SK-N-SH (cell line): ENCODE measurements at regions not wholly inside any gene's neighbourhood (a gene's known extent, or its start where the extent isn't known, plus 50 kb on each side); places are given as distances from the start of the nearest gene placed in this dataset.

Experiments used
- CTCF ChIA-PET: fragments of 300-600, 350-600 bp; formaldehyde crosslinking; extraction: SDS; loops from one replicate; lab custom pipeline; 2021; lab: Yijun Ruan, JAX
- POLR2A ChIA-PET: fragments of 350-600 bp; sonication (Branson Sonifier 250); formaldehyde crosslinking; extraction: SDS; loops from one replicate; lab custom pipeline; 2020; ENCODE audit warnings: antibody characterized with exemption, inconsistent platforms; lab: Yijun Ruan, JAX
- DNase-seq: peaks from one replicate; pipeline ENCODE4 v3.0.0; 2012
- H2AFZ ChIP-seq: fragments of 200-600 bp; sonication (generic); 2 replicates; pipeline ENCODE4 v1.8.1; 2016; ENCODE audit warnings: antibody characterized with exemption, mild to moderate bottlenecking, low read depth
- H3F3A ChIP-seq: fragments of 200-600 bp; sonication (generic); replicated peaks from 2 replicates; pipeline ENCODE3; 2016; ENCODE audit warnings: antibody characterized with exemption, mild to moderate bottlenecking; ENCODE audit not compliant: insufficient read depth
- H3K27ac ChIP-seq, 2 experiments: fragments of 200-500 bp in 1 of 2; fragments of 200-600 bp in 1 of 2; sonication (Bioruptor generic) in 1 of 2; sonication (generic), shearing (Covaris generic) in 1 of 2; 2 replicates each; pipeline versions ENCODE4 v1.5.1 to v1.6.1; 2014 to 2016; ENCODE audit warnings: low read depth in 2 of 2, inconsistent platforms in 1 of 2, low read length in 1 of 2, mild to moderate bottlenecking in 1 of 2, mixed read lengths in 1 of 2
- H3K27me3 ChIP-seq: fragments of 200-600 bp; sonication (generic), shearing (Covaris generic); 2 replicates; pipeline ENCODE4 v1.6.1; 2016; ENCODE audit warnings: mixed run types; ENCODE audit not compliant: insufficient read depth
- H3K36me3 ChIP-seq, 2 experiments: fragments of 200-500 bp in 1 of 2; fragments of 200-600 bp in 1 of 2; sonication (Bioruptor generic) in 1 of 2; sonication (generic) in 1 of 2; replicated peaks in 1 of 2; 2 replicates each; pipeline versions ENCODE3 to v1.5.1; 2014 to 2016; ENCODE audit warnings: low read length in 1 of 2, mild to moderate bottlenecking in 1 of 2; ENCODE audit not compliant: insufficient read depth in 2 of 2, control insufficient read depth in 1 of 2
- H3K4me1 ChIP-seq, 2 experiments: fragments of 200-500 bp in 1 of 2; fragments of 200-600 bp in 1 of 2; sonication (Bioruptor generic) in 1 of 2; sonication (generic), shearing (Covaris generic) in 1 of 2; 2 replicates each; pipeline versions ENCODE4 v1.5.1 to v1.6.1; 2014 to 2016; ENCODE audit warnings: low read depth in 1 of 2, low read length in 1 of 2, mixed run types in 1 of 2; ENCODE audit not compliant: insufficient read depth in 2 of 2, control insufficient read depth in 1 of 2
- H3K4me2 ChIP-seq: fragments of 200-600 bp; sonication (generic), shearing (Covaris generic); 2 replicates; pipeline ENCODE4 v1.6.1; 2017; ENCODE audit warnings: mixed run types
- H3K4me3 ChIP-seq, 2 experiments: fragments of 200-500 bp in 1 of 2; fragments of 200-600 bp in 1 of 2; sonication (Bioruptor generic) in 1 of 2; sonication (generic), shearing (Covaris generic) in 1 of 2; 2 replicates each; pipeline versions ENCODE4 v1.5.1 to v1.8.1; 2014 to 2016; ENCODE audit warnings: low read depth in 2 of 2, inconsistent platforms in 1 of 2, low read length in 1 of 2, mild to moderate bottlenecking in 1 of 2, mixed read lengths in 1 of 2, moderate library complexity in 1 of 2
- H3K79me2 ChIP-seq: fragments of 200-600 bp; sonication (generic); 2 replicates; pipeline ENCODE4 v1.8.1; 2017; ENCODE audit warnings: mild to moderate bottlenecking; ENCODE audit not compliant: insufficient read depth
- H3K9ac ChIP-seq: fragments of 200-600 bp; sonication (generic); 2 replicates; pipeline ENCODE4 v1.6.1; 2017; ENCODE audit warnings: mixed run types
- H3K9me2 ChIP-seq: fragments of 200-600 bp; sonication (generic); 2 replicates; pipeline ENCODE4 v1.6.1; 2017; ENCODE audit warnings: mixed run types
- H3K9me3 ChIP-seq: fragments of 200-600 bp; sonication (generic); 2 replicates; pipeline ENCODE4 v1.6.1; 2017; ENCODE audit warnings: mixed run types, mild to moderate bottlenecking, moderate library complexity
- H4K20me1 ChIP-seq: fragments of 200-600 bp; sonication (generic); 2 replicates; pipeline ENCODE4 v1.6.1; 2017; ENCODE audit warnings: mild to moderate bottlenecking, mixed run types; ENCODE audit not compliant: insufficient read depth
- FOSL2 ChIP-seq: IDR thresholded peaks from 2 replicates; pipeline ENCODE4 v1.4.0; 2012; ENCODE audit warnings: low read depth, mild to moderate bottlenecking, moderate library complexity, borderline replicate concordance
- GATA2 ChIP-seq: sonication (generic); formaldehyde crosslinking; IDR thresholded peaks from 2 replicates; pipeline ENCODE4 v1.5.0; 2020; ENCODE audit warnings: mild to moderate bottlenecking, missing genetic modification reagents
- RAD21 ChIP-seq: IDR thresholded peaks from 2 replicates; pipeline ENCODE4 v1.6.1; 2012; ENCODE audit warnings: mild to moderate bottlenecking, low read length
- RFX5 ChIP-seq: IDR thresholded peaks from 2 replicates; pipeline ENCODE4 v1.6.1; 2012; ENCODE audit warnings: mild to moderate bottlenecking, improper control_type of control experiment, low read length
- SIN3A ChIP-seq: IDR thresholded peaks from 2 replicates; pipeline ENCODE4 v1.6.1; 2012; ENCODE audit warnings: low read depth, mild to moderate bottlenecking, low read length, moderate library complexity, borderline replicate concordance
- TEAD4 ChIP-seq: IDR thresholded peaks from 2 replicates; pipeline ENCODE4 v1.4.0; 2012; ENCODE audit warnings: mild to moderate bottlenecking, borderline replicate concordance; ENCODE audit not compliant: insufficient read depth
- WGBS: methylation state at CpG from one replicate; pipeline ENCODE4 v1.1.6; 2017; ENCODE audit warnings: low lambda C conversion rate; 5-methylcytosine and 5-hydroxymethylcytosine counted together
- TF ChIP-seq, protein P1 (sequence below): fragments of 150-350 bp; IDR thresholded peaks from 2 replicates; pipeline ENCODE4 v1.6.1; 2016; ENCODE audit warnings: mild to moderate bottlenecking, low read depth, low read length
- TF ChIP-seq, protein P2 (sequence below): IDR thresholded peaks from 2 replicates; pipeline ENCODE4 v1.4.0; 2012; ENCODE audit warnings: low read depth, borderline replicate concordance

DNA sequence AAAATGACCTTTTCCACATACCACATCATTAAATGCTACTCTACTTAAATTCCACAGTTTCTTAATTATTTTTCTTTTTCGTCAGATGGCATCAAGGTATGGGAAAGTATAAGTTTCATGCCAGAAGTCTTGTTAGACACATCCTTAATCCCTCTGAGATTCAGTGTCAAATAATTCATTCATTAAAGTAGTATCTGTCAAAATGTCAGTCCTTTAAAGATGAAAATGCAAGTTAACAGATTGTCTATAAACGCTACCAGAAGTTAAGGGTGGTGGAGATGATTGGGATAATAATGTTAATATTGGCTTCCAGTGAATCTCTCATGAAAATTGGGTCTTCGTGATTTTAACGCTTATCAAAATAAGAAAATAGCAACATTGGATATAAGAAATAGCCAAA lies 504.2 kb upstream of the LINC00305 start (continued):
- TF ChIP-seq, protein P1, sequence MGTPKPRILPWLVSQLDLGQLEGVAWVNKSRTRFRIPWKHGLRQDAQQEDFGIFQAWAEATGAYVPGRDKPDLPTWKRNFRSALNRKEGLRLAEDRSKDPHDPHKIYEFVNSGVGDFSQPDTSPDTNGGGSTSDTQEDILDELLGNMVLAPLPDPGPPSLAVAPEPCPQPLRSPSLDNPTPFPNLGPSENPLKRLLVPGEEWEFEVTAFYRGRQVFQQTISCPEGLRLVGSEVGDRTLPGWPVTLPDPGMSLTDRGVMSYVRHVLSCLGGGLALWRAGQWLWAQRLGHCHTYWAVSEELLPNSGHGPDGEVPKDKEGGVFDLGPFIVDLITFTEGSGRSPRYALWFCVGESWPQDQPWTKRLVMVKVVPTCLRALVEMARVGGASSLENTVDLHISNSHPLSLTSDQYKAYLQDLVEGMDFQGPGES, result no peak

DNA sequence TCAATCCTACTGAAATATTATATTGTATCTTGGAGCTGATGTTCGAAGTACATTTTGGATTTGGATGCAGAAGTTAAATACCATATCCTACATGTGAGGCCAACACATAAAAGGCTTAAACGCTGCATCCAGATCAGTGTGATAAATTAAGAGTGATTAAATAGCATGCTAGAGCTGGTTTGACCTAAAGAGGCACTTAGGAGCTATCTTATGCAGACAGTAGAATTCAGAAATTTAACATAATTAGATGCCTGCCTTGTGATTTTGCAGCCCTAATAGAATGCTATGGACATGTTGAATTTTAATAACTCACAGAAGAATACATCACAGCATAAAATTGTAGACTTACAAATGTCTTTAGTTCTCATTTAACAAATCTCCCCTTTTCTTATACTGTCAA lies 501.2 kb upstream of the LINC00305 start:
- Histone ChIP-seq H3K9me3 (no peaks in the 10 kb centered on the region), H3K9ac (no peak overlapping the region)
- WGBS, result 4% methylated on average over 2 of the region's 2 CpGs
- TF ChIP-seq GATA2 (CRISPR knock-in tag) (peak; percentile 59; the same call in 1 of the 2 replicates), FOSL2 (no peak), TEAD4 (no peak)
- TF ChIP-seq, all 33 proteins: peak for 1
- Histone ChIP-seq H2AFZ (no peak overlapping the region), H3K27ac (peak overlapping the region in 1 of 2 experiments; percentile 55; a peak in 1 of 4 replicates), H3F3A (no peaks in the 10 kb centered on the region), H4K20me1 (no peaks in the 10 kb centered on the region), H3K27me3 (no peaks in the 10 kb centered on the region), H3K79me2 (no peaks in the 10 kb centered on the region), H3K4me2 (no peak overlapping the region), H3K36me3 (no peaks in the 10 kb centered on the region), H3K4me3 (no peak overlapping the region), H3K9me2 (no peaks in the 10 kb centered on the region), H3K4me1 (no peaks in the 10 kb centered on the region; a peak in 1 of 4 replicates)
- POLR2A ChIA-PET, result no interaction called here
- peak; percentile 33 for DNase-seq
- CTCF ChIA-PET, result interaction anchor here (1.1 kb wide), 1 partner anchor 317 kb away, joined by 3 read pairs; no protein-coding TSS in a partner anchor

DNA sequence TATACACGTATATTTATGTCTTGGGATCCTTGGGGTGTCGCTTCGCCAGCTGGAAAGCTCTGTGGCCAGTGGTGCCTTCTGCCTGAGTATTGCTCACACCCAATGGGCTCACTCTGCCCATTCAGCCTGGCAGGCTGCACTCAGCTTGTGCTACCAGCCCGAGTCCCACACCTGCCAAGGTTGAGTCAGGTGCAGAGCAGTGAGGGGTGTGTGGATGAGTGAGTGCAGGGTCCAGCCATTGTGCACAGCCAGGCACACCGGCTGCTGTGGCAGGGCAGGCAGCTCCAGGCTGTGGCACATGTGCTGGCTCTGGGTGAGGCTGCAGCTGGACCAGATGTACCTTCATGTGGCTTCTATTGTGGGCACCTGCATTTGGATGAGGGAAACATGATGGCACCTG lies 496.9 kb upstream of the LINC00305 start:
- H3K4me1 ChIP-seq, result no peaks in the 10 kb centered on the region; a peak in 1 of 4 replicates
- no peak overlapping the region for H3K4me2 ChIP-seq
- no peak for TF ChIP-seq SIN3A
- TF ChIP-seq, protein P2, sequence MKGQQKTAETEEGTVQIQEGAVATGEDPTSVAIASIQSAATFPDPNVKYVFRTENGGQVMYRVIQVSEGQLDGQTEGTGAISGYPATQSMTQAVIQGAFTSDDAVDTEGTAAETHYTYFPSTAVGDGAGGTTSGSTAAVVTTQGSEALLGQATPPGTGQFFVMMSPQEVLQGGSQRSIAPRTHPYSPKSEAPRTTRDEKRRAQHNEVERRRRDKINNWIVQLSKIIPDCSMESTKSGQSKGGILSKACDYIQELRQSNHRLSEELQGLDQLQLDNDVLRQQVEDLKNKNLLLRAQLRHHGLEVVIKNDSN, result no peak
- TF ChIP-seq RFX5, result no peak
- no peak for TF ChIP-seq RAD21
- TF ChIP-seq, all 33 proteins: peak for 0
- Histone ChIP-seq H3K27me3 (no peaks in the 10 kb centered on the region), H4K20me1 (no peaks in the 10 kb centered on the region), H3K79me2 (no peaks in the 10 kb centered on the region), H3F3A (no peaks in the 10 kb centered on the region), H2AFZ (no peak overlapping the region), H3K9ac (no peak overlapping the region), H3K9me2 (no peaks in the 10 kb centered on the region), H3K36me3 (no peaks in the 10 kb centered on the region), H3K27ac (no peak overlapping the region), H3K9me3 (no peaks in the 10 kb centered on the region), H3K4me3 (no peak overlapping the region)
- POLR2A ChIA-PET, result no interaction called here
- 54% methylated on average over 5 of the region's 5 CpGs for WGBS
- no peak for DNase-seq
- CTCF ChIA-PET, result interaction anchor here (0.6 to 1.1 kb wide), 2 partner anchors 16 to 264 kb away, joined by 3 to 4 read pairs; no protein-coding TSS in a partner anchor
